NT2/D1 (cell line): ENCODE measurements at regions not wholly inside any gene's neighbourhood (a gene's known extent, or its start where the extent isn't known, plus 50 kb on each side); places are given as distances from the start of the nearest gene placed in this dataset.

Experiments used
- YY1 ChIP-seq: IDR thresholded peaks from 2 replicates; pipeline ENCODE4 v1.6.1; 2011; ENCODE audit not compliant: insufficient read length, insufficient read depth
- ZNF274 ChIP-seq: IDR thresholded peaks from 2 replicates; pipeline ENCODE4 v1.6.1; 2011; ENCODE audit warnings: mild to moderate bottlenecking, low read depth, low read length

DNA sequence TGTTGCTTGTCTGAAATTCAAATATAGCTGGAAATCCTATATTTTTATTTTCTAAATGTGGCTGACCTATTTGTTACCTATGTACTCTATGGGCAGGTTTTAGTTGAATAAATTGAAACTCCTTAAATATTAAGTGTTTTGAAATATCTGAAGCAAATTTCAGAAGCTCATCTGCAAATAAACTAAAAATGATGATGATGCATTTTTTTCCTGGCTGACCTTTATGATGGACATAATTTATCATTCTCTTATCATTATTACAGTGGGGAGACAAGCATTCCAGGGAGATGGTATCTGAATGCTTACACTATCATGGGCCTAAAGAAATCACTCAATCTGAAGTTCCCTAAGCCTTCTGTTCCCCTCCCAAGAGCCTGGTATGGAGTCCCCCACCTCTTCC lies 1225.2 kb downstream of the AACS start:
- TF ChIP-seq YY1 (no peak), ZNF274 (no peak)
